GM21447 (cell line): ENCODE measurements at regions not wholly inside any gene's neighbourhood (a gene's known extent, or its start where the extent isn't known, plus 50 kb on each side); places are given as distances from the start of the nearest gene placed in this dataset.

Source experiments
- ATAC-seq: cut with Tn5 transposase; IDR thresholded peaks from one replicate; pipeline ENCODE4 v1.9.1; 2021; ENCODE audit not compliant: unreplicated experiment

DNA sequence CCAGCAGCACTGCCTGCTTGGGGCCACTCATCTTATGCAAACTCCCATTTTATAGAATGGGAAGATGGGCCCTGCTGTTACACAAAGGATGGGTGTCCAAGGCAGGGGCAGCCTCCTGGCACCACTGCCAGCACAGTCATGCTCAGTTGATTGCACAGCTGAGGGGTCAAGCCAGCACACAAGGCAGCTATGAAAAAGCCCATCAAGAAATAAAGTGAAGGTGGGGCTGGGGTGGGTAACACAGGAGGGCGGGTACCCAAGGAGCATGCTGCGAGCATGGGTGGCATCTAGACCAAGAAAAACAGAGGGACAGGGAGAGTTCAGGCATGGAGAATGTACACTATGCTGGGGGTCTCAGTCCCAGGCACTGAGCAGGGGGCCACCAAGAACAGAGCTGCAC, 74.7 kb upstream of the UNC5B start:
- no peak for ATAC-seq

DNA sequence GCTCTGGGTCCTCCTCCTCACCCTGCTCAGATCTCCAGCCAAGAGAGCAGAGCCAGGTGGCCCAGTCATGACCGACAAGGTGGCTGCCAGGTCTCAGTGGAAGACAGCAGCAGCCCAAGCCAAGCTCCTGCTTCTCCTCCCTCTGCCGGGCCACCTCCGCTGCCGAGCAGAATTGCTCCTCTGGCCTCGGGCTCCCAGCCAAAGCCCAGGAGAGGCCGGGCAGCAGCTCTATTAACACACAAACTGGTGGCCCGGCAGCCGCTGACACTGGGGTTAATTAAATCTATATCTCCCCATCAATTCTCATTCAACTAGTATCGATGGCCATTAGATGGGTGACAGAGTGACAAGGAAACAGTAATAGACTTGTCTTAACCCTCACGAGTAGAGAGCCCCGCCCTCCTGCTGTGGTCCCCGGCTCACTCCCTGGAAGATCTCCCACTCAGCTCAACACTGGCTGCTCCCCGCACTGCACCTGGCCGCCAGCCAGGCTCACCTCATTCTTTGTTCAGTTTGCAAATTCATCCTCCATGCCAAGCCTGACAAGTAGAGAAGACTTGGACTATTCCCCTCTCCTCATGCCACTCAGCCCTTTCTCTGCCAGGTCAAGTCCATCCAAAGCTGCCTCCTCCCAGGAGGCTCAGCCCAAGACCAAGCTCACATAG, 74.1 kb upstream of the UNC5B start:
- ATAC-seq, result no peak

DNA sequence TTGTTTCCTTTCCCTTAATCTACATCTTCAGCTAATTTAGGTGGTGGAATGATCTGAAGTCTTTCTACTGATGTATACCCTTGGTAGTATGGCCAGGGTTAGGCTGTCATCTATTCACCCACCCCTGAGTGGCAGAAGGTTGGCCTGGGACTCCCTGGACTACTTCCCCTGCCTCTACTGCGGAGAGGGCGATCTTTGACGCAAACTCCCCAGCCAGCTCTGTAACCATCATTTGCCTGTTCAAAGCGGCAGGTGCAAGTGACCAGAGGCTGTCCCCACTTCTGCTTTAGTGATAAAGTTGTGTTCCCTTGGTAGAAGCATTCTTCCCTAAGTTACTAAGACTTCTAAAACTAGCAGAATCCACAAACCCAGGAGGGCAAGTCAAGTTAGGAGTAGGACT, 70.8 kb upstream of the UNC5B start:
- no peak for ATAC-seq

DNA sequence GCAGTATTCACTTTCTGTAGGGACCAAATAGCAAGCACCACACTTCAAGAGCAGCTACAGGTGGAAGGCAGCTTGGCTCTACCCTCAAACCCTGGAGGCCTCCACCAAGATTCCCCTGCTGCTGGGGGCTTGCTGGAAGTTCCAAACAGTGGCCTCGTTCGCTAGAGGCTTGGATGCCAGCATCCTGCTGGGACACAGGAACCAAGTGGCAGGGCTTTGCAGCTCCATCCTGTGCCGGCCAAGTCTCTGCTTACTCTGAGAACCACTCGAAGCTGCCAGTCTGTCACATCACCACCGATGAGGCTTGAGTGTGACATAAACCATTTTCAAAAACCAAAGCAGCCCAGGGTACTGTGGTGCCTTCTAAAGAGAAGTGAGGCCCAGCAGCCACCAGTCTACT, 69.2 kb upstream of the UNC5B start:
- no peak for ATAC-seq

DNA sequence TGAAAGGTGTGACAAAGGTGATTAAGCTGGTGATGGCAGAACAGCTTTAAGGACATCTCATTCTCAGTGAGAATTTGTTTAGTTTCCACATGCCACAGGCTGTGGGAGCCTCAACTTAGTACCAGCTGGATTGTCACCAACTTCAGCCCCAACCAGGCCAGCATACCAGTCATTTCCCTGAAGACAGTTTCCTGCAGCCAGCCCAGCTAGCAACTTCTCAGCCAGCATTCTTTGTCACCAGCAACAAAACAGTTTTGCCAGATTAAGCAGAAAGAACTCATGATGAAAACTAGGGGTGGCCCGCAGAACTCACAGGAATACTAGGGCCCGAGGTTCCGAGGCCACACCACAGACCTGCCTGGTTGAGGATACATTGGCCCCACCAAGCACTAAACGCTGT, 68.8 kb upstream of the UNC5B start:
- ATAC-seq, result no peak

DNA sequence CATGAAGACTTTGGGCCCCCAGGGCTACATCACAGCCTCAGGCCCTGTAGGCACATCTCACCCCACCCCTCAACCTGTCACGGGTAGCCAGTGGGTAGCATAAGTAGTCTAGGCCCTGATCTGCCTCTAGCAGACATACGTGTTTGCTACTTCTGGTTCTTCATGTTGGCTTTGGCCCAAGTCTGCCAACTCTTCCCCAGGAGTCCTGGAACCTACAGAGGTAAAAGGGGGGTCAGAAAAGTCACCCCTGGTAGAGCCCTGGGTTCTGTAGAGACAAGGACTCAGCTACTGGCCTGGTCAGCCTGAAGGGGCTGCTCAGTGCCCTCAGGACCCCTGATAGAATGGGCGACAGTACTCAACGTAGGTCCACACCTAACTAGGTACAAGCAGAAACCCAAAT, 67.5 kb upstream of the UNC5B start:
- ATAC-seq, result no peak

DNA sequence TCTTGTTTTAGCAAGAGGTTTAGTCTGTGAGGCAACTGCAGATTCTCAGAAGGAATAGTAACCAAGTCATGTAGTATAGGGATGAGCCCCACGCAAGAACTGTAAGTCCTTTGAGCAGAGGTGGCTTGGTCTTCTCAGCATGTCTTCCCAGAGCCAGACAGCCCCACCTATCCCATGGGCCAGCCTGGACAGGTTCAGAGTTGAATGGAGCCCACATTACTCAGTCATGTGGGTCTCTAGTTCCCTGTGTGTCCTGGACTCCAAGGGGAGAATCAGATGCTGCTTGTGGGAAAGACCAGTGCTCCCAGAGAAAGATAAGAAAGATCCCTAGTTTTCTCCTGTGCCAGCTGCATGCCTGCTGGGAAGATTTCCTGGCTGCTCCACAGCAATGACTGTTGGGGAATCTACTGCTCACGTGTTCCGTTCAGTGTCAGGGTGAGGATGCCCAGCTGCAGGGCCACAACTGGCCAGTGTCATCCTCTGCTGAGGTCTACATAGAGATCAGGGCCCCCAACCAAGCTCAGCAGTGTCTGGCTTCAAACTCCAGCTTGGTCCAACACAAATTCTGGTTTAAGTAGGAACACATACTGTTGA, 66.9 kb upstream of the UNC5B start:
- ATAC-seq, result no peak

DNA sequence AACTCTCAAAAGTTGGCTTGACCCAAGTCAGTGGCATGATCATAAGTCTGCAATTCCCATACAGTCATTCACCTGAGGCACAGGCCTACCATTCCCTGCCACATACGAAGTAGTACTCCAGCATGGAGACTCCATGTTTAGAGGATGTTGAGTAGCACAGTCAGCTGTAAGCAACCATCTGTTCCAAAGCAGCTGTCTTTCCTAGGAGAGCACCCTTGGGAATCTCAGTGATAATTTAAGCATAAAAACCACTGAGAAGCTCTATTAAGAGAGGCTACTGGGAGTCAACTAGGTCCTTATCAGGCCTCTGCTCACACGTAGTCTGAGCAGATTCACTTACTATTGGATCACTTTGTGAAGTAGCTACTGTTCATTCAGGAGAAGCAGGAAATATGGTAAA, 61.6 kb upstream of the UNC5B start:
- ATAC-seq, result no peak

DNA sequence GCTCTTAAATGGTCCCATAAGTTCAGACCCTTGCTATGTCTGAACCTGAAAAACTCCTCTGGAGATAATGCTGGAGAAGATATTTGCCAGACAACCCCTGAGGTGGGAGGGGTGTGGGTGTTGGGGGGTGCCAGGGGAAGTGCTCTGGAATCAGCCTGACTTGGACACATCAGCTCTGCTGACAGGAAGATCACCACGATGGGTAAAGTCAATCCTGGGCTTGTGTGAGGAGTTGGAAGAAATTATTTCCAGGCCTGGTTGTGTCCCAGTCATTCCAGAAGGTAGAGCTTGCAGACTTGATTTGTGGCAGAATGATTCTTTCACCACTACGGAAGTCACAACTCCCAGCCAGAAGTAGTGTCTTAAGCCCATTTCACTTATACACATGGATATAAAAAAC, 60.3 kb upstream of the UNC5B start:
- no peak for ATAC-seq

DNA sequence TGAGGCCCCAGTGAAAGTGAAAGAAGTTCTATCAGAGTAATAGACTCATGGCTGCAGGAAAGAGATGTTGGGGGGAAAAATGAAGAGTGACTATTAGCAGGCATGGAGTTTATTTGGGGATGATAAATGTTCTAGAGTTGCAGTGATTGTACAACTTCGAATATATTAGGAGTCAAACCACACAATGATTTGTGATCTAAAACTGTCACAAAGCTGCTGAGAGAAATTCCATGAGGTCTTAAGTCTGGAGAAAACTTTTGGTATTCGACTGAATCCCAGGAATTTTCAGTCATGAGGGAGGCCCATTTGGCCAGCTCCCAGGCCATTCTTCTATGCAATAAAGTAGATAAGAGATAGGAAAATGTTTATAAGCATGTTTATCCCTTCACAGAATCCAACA, 55.9 kb upstream of the UNC5B start:
- ATAC-seq, result no peak

DNA sequence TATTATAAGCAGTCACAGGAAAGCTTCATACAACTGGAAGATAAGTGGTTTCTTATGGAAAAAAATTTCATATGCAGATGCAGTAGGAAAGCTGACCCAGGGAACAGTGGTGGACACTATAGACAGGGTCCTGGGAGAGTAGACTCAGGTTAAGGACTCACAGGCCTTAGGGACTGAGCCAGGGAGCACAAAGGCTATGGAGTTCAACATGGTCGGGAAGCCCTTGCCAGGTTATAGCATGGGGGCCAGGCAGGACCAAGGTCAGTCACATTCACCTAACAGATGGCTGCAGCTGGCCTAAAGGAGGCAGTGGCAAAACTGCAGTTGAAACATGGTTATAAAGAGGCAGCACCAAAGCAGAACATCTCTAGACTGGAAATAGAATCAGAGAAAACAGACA, 54.9 kb upstream of the UNC5B start:
- ATAC-seq, result no peak

DNA sequence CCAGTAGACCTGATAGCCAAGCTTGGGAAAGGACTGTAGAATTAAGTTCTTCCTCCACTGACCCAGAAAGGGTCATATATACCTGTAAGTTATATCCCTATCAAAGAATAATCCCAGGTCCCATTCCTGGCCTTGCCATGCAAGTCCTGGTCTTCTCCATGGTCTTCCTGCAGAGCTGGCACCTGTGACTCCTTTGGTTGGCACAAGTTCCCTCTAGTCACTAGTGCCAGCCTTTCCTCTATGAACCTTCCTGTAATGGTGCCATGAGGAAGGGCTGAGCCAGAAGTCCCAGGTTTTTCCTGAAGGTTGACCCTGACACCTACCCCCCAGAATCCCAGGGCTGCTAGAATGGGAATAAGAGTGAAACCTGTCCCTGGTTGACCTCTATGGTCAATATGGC, 54.1 kb upstream of the UNC5B start:
- no peak for ATAC-seq

DNA sequence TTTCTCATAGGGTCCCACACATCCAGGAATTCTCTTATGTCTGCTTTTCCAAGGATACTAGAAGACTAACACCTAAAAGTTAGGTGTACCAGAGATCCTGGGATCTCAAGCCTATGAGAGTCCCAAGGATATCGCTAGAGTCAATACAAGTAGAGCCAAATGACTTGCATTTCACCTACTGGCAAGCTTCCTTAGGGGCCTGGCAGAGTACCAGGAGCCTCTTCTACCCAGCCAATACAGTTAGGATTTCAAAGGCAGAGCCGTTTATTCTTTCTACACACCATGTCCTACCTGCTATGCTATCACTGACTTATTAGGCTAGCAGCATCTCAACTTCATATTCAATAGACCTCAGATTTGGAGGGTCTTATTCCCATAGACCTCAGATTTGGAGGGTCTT, 53.5 kb upstream of the UNC5B start:
- ATAC-seq, result no peak

DNA sequence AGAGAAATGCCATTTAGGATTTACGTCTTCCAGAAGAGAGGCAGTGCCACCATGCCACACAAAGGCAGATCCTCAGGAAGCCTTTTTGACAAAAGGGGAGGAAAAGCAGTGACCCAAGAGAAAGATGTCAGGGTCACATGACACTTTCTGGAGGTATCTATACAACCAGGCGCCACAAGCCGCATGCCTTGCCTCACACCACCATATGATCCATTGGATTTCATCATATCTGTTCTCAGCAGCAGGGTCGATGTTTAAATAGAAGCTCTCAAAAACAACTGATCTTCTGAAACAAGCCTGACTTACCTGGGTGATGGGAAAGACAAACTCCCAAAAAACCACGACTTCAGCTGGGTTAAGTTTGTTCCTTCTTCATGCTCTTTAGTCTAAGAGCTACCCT, 52.5 kb upstream of the UNC5B start:
- no peak for ATAC-seq

DNA sequence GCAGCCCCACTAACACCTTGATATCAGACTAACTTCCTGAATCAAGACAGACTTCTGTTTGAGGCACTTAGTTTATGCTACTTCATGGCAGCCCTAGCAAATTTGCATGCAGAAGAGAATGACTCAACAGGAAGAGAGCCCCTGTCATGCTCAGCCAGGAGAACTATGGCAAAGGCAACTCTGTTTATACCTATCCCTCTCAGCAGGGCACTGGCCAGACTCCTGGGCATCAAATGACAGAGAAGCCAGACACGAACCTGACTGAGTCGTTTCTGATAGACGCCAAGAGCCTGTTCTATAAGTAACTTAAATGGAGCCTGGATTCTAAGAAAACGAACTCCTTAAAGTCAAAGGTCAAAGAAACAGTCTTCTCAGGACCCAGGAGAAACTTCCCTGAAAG, 50.9 kb upstream of the UNC5B start:
- ATAC-seq, result no peak
